Vagina (tissue), 2 donors: ENCODE measurements at regions not wholly inside any gene's neighbourhood (a gene's known extent, or its start where the extent isn't known, plus 50 kb on each side); places are given as distances from the start of the nearest gene placed in this dataset.

Source experiments
- DNase-seq, 2 donors: peaks; one replicate each; pipeline ENCODE4 v3.0.0-alpha.2; 2017; ENCODE audit errors: extremely low spot score in 2 of 2
- H3K27ac ChIP-seq: fragments of 200-600 bp; sonication (generic); one replicate; pipeline ENCODE4 v1.5.1; 2019
- H3K27me3 ChIP-seq: fragments of 200-600 bp; sonication (generic); one replicate; pipeline ENCODE4 v1.5.1; 2019
- H3K36me3 ChIP-seq, 2 donors: fragments of 200-600 bp; sonication (generic); one replicate each; pipeline ENCODE4 v1.5.1; 2017 to 2019
- H3K4me1 ChIP-seq: fragments of 200-600 bp; sonication (generic); one replicate; pipeline ENCODE4 v1.5.1; 2019
- H3K4me3 ChIP-seq, 2 donors: fragments of 200-600 bp; sonication (generic); 1 replicate in 1 of 2; 2 replicates in 1 of 2; pipeline ENCODE4 v1.5.1; 2016 to 2019
- H3K9me3 ChIP-seq: fragments of 200-600 bp; sonication (generic); one replicate; pipeline ENCODE4 v1.5.1; 2019
- POLR2A ChIP-seq, 2 donors: fragments of 450-650 bp; IDR thresholded peaks; one replicate each; pipeline ENCODE4 v1.6.1; 2017; ENCODE audit warnings: antibody characterized with exemption in 2 of 2, mild to moderate bottlenecking in 2 of 2, moderate library complexity in 2 of 2
- POLR2AphosphoS5 ChIP-seq, 2 donors: sonication (generic); formaldehyde crosslinking; IDR thresholded peaks; one replicate each; pipeline ENCODE4 v1.9.0; 2017; ENCODE audit warnings: antibody characterized with exemption in 2 of 2, mild to moderate bottlenecking in 2 of 2, low read depth in 1 of 2; ENCODE audit not compliant: insufficient read depth in 1 of 2
- intact Hi-C: fragments of 100-400 bp; cut with DNase I; formaldehyde crosslinking; loops from one replicate; pipeline ENCODE4 v1.15.1; 2023
- TF ChIP-seq, protein P1 (sequence below), 3 experiments: fragments of 450-650 bp in 2 of 3; fragments of 200-600 bp in 1 of 3; sonication (generic) in 1 of 3; IDR thresholded peaks; one replicate each; pipeline ENCODE4 v1.5.1; 2017 to 2019; ENCODE audit warnings: antibody characterized with exemption in 3 of 3, mild to moderate bottlenecking in 2 of 3, moderate library complexity in 2 of 3

DNA sequence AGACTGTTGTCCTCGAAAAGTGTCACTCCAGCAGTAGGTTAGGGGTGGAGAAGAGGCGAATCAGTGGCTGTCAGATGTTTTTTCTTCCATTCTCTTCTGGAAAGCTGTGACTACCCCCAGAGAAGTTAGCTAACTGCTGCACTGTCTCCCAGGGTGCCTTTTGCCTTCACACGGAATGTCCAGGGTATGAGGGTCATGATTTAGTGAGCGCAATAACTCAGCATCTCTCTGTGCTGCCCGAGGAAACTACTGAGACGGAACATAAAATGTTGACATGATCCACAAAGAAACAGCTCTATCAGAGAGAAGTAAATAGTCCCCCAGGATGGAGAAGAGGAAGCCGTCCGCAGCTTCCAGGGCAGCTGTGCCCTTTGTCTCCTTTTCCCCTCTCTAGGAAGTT is 254.0 kb upstream of the ARGLU1 start:
- Histone ChIP-seq H3K4me1 (no peaks in the 10 kb centered on the region), H3K36me3 (no peaks in the 10 kb centered on the region), H3K27ac (no peak overlapping the region), H3K9me3 (no peaks in the 10 kb centered on the region), H3K4me3 (no peak overlapping the region), H3K27me3 (no peaks in the 10 kb centered on the region)
- DNase-seq, result no peak
- TF ChIP-seq, protein P1, sequence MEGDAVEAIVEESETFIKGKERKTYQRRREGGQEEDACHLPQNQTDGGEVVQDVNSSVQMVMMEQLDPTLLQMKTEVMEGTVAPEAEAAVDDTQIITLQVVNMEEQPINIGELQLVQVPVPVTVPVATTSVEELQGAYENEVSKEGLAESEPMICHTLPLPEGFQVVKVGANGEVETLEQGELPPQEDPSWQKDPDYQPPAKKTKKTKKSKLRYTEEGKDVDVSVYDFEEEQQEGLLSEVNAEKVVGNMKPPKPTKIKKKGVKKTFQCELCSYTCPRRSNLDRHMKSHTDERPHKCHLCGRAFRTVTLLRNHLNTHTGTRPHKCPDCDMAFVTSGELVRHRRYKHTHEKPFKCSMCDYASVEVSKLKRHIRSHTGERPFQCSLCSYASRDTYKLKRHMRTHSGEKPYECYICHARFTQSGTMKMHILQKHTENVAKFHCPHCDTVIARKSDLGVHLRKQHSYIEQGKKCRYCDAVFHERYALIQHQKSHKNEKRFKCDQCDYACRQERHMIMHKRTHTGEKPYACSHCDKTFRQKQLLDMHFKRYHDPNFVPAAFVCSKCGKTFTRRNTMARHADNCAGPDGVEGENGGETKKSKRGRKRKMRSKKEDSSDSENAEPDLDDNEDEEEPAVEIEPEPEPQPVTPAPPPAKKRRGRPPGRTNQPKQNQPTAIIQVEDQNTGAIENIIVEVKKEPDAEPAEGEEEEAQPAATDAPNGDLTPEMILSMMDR (IDR thresholded peaks at IDR 0.05), result no peak
- no peak for TF ChIP-seq POLR2A (IDR thresholded peaks at IDR 0.05)
- no peak for TF ChIP-seq POLR2AphosphoS5 (IDR thresholded peaks at IDR 0.05; ENCODE audit: insufficient read depth in 1 of 2, low read depth in 1 of 2)
- intact Hi-C loops, result no loop called here

DNA sequence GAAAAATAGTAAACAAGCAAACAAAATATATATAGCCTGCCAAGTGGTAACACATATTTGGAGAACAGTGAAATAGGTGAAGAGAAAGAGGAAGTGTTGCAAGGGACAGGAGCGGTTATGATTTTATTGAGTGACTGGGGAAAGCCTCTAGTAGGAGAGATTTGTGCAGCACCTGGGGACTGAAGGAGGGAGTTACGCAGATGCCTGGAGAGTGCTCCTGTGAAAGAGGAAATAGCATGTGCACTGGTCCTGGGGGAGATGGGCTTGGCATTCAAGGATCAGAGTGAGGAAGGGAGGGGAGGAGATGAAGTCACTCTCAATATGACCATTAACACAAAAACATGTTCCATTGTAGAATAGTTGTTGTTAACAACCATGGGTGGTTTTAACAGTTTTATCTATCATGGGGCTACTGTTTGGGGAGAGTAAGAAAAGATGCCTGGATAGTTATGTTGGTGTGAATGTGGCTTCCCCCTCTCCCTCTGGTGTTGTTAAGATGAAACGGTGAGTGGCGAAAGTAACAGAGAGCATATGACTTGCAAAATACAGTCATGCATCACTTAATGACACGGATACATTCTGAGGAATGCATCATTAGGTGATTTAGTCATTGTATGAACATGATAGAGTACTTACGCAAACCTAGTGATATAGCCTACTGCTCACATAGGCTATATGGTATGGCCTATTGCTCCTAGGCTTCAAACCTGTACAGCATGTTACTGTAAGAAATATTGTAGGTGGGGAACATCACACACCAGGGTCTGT is 251.7 kb upstream of the ARGLU1 start:
- no peak overlapping the region for H3K4me3 ChIP-seq
- H3K9me3 ChIP-seq, result no peaks in the 10 kb centered on the region
- no peaks in the 10 kb centered on the region for H3K36me3 ChIP-seq
- intact Hi-C loops, result no loop called here
- no peak for DNase-seq
- TF ChIP-seq POLR2A (IDR thresholded peaks at IDR 0.05) (no peak), POLR2AphosphoS5 (IDR thresholded peaks at IDR 0.05; ENCODE audit: insufficient read depth in 1 of 2, low read depth in 1 of 2) (no peak)
- TF ChIP-seq, protein P1 (IDR thresholded peaks at IDR 0.05), result no peak
- no peaks in the 10 kb centered on the region for H3K4me1 ChIP-seq
- H3K27ac ChIP-seq, result no peak overlapping the region
- no peaks in the 10 kb centered on the region for H3K27me3 ChIP-seq

DNA sequence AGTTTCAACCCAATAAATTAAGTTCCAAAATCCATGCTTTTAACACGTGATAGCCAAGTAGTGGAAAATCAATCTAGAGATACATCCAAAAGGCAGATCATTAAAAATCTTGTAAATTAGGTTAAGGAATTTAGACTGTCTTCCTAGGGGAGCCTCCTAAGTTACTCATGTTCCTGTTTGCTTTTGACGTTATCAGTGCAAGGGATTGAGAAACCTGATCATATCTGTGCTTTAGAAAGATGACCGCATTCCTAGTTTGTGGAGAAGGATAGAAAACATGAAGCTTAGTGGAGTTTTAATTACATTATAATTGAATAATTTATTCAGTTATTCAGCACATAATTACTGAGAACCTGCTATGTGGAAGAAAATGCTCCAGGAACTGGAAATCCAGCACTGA is 251.0 kb upstream of the ARGLU1 start:
- DNase-seq, result no peak
- no peaks in the 10 kb centered on the region for H3K4me1 ChIP-seq
- TF ChIP-seq, protein P1 (IDR thresholded peaks at IDR 0.05), result no peak
- TF ChIP-seq POLR2AphosphoS5 (IDR thresholded peaks at IDR 0.05; ENCODE audit: insufficient read depth in 1 of 2, low read depth in 1 of 2), result no peak

GRCh38 chr13:106815545-106815944 is 247.6 kb upstream of the ARGLU1 start:
- intact Hi-C loops, result no loop called here
- TF ChIP-seq POLR2AphosphoS5 (IDR thresholded peaks at IDR 0.05; ENCODE audit: insufficient read depth in 1 of 2, low read depth in 1 of 2) (no peak), POLR2A (IDR thresholded peaks at IDR 0.05) (no peak)
- TF ChIP-seq, protein P1 (IDR thresholded peaks at IDR 0.05), result no peak
- Histone ChIP-seq H3K4me3 (no peak overlapping the region), H3K27ac (no peak overlapping the region), H3K9me3 (no peaks in the 10 kb centered on the region), H3K27me3 (no peaks in the 10 kb centered on the region), H3K36me3 (no peaks in the 10 kb centered on the region), H3K4me1 (no peaks in the 10 kb centered on the region)
- no peak for DNase-seq

More for the DNA sequence above, 251.0 kb upstream of the ARGLU1 start:
- H3K4me3 ChIP-seq, result no peak overlapping the region
- intact Hi-C loops, result no loop called here
- H3K27ac ChIP-seq, result no peak overlapping the region
- no peaks in the 10 kb centered on the region for H3K9me3 ChIP-seq
- no peaks in the 10 kb centered on the region for H3K27me3 ChIP-seq
- H3K36me3 ChIP-seq, result no peaks in the 10 kb centered on the region

- H3K4me3 ChIP-seq, result no peak overlapping the region
- no peaks in the 10 kb centered on the region for H3K9me3 ChIP-seq
- no peak overlapping the region for H3K27ac ChIP-seq
- TF ChIP-seq, protein P1 (IDR thresholded peaks at IDR 0.05), result no peak
- no peak for TF ChIP-seq POLR2A (IDR thresholded peaks at IDR 0.05)
- TF ChIP-seq POLR2AphosphoS5 (IDR thresholded peaks at IDR 0.05; ENCODE audit: insufficient read depth in 1 of 2, low read depth in 1 of 2), result no peak
- intact Hi-C loops, result no loop called here
- H3K4me1 ChIP-seq, result no peaks in the 10 kb centered on the region
- DNase-seq, result no peak
- no peaks in the 10 kb centered on the region for H3K36me3 ChIP-seq
- no peaks in the 10 kb centered on the region for H3K27me3 ChIP-seq
Measured at GRCh38 chr13:106814463-106814862, 246.5 kb upstream of the ARGLU1 start.
